ENCODE measurements at regions not wholly inside any gene's neighbourhood (a gene's known extent, or its start where the extent isn't known, plus 50 kb on each side); places are given as distances from the start of the nearest gene placed in this dataset.

DNA sequence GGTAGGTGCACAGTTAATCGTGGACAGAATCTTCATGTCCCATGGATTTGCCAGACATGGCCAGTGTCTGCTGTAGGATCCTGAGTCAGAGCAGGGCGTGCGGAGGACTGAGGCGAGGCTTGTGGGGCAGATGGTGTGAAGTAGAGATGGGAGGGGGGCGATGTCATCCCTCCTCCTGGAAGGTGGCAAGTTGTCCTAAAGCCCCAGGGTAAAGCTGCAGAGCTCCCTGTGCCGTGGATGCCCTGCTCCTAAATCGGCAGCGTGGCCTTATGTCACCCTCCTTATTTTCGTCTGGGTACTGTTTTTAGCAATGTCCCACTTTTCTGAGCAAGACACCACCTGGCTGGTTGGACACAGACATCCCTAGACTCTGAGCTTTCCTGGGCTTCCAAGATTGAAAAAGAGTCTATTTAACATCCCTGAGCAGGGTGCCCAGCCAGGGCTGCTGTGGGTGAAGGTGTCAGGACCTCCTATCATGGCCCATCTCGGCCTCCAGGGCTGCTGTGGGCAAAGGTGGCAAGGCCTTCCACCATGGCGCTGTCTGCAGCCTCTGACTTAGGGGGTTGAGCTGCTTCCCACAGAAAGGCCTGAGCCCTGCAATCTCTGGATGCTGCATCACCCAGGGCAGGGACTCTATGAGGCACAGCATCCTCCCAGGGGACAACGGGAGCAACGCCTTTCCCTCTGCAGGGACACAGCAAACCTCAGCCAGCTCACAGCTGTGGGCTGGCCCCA, 145.4 kb downstream of the TTLL2 start:
- Histone ChIP-seq H3K27me3 (replicated peaks) (no peaks in the 10 kb centered on the region), H3K4me3 (ENCODE audit: low read depth, low read length) (no peak overlapping the region), H3K36me3 (replicated peaks) (no peaks in the 10 kb centered on the region), H3K27ac (no peak overlapping the region)
- DNase-seq = no peak
- no peak for TF ChIP-seq CTCF (IDR thresholded peaks at IDR 0.05; ENCODE audit: low read depth, low read length, missing control alignments)
- in situ Hi-C loops (cut with HindIII; ENCODE audit: low pct_ligation_motif_present, low sequenced_read_pairs) = no loop called here

DNA sequence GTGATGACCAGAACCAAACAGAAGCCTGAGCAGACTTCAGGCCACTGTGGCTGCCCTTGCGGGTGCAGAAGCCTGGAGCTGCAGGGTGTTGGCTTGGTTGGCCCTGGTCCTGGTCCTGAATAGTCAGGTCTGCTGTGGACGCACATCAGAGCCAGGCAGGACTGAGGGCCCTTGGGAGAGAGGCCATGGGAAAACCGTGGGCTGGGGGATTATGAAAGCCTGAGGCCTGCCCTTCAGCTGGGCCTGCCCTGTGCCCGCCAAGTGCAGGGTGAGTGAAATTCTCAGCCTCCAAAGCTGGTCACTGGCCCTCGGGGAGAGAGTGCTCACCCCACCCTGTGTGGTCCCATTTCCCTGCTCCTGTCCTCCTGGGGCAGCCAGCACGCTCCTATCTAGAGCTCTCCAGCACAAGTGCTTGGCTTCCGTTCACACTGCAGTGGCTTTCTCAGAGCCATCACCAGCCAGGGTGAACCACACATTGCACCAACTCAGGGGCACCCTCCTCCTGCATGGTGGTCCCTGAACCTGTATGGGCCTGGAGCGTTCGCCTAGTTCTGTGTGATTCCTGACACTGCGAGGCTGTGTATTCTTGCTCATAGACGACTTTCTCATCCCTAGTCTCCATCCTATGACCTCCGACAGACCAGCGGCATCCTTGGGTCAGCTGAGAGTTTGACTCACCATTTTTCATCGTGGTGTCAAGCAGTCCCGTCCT, 146.1 kb downstream of the TTLL2 start:
- H3K4me3 ChIP-seq (ENCODE audit: low read depth, low read length) = no peak overlapping the region
- TF ChIP-seq CTCF (IDR thresholded peaks at IDR 0.05; ENCODE audit: low read depth, low read length, missing control alignments) = no peak
- H3K36me3 ChIP-seq (replicated peaks) = no peaks in the 10 kb centered on the region
- no peaks in the 10 kb centered on the region for H3K27me3 ChIP-seq (replicated peaks)
- in situ Hi-C loops (cut with HindIII; ENCODE audit: low pct_ligation_motif_present, low sequenced_read_pairs) = no loop called here
- no peak overlapping the region for H3K27ac ChIP-seq
- no peak for DNase-seq

DNA sequence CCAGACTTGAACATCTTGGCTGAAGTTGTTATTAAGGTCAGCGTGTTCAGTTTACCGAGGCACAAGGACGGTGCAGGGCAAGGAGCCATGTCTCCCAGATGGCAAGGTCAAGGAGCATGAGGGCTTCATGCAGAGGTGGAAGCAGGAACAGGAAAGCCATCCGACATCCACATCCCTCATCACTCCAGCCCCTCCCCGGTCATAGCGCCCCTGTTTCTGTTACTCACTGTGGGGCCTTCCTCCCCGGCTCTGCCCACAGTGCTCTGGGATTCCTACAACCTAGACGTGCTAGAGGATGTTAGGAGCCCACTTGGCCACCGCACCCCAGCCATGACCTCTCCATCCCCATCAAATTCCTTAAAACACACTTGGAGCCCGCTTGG, 146.7 kb downstream of the TTLL2 start:
- in situ Hi-C loops (cut with HindIII; ENCODE audit: low pct_ligation_motif_present, low sequenced_read_pairs) = no loop called here
- no peak for DNase-seq
- no peaks in the 10 kb centered on the region for H3K27me3 ChIP-seq (replicated peaks)
- no peak overlapping the region for H3K4me3 ChIP-seq (ENCODE audit: low read depth, low read length)
- no peak for TF ChIP-seq CTCF (IDR thresholded peaks at IDR 0.05; ENCODE audit: low read depth, low read length, missing control alignments)
- H3K27ac ChIP-seq = no peak overlapping the region
- no peaks in the 10 kb centered on the region for H3K36me3 ChIP-seq (replicated peaks)

DNA sequence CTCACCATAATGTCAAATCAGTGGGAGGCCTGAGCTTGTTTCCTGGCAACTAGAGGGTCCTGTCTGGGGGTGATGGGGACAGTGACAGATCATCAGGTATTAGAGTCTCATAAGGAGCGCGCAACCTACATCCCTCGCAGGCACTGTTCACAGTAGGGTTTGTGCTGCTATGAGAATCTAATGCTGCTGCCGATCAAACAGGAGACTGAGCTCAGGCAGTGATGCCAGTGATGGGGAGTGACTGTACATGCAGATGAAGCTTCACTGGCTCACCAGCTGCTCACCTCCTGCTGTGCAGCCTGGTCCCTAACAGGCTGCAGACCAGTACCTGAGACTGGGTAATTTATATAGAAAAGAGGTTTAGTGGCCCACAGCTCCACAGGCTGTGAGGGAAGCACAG, 147.3 kb downstream of the TTLL2 start:
- Histone ChIP-seq H3K36me3 (replicated peaks) (no peaks in the 10 kb centered on the region), H3K27me3 (replicated peaks) (no peaks in the 10 kb centered on the region), H3K27ac (no peak overlapping the region), H3K4me3 (ENCODE audit: low read depth, low read length) (no peak overlapping the region)
- in situ Hi-C loops (cut with HindIII; ENCODE audit: low pct_ligation_motif_present, low sequenced_read_pairs) = no loop called here
- TF ChIP-seq CTCF (IDR thresholded peaks at IDR 0.05; ENCODE audit: low read depth, low read length, missing control alignments) = no peak
- DNase-seq = no peak

DNA sequence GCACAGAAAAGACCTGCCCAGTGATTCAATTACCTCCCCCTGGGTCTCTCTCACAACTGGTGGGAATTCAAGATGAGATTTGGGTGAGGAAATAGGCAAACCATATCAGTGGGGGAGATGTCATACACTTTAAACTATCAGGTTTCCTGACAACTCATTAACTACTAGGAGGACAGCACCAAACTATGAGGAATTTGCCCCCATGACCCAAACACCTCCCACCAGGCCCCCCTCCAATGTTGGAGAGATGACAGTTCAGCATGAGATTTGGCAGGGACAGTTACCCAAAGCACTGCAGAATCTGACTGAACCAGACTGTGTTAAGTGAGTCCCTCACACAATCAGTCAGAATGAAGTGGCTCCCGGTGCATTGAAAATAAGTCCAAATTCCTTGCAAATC, 148.0 kb downstream of the TTLL2 start:
- Histone ChIP-seq H3K27ac (no peak overlapping the region), H3K36me3 (replicated peaks) (no peaks in the 10 kb centered on the region), H3K27me3 (replicated peaks) (no peaks in the 10 kb centered on the region), H3K4me3 (ENCODE audit: low read depth, low read length) (no peak overlapping the region)
- in situ Hi-C loops (cut with HindIII; ENCODE audit: low pct_ligation_motif_present, low sequenced_read_pairs) = no loop called here
- DNase-seq = no peak
- no peak for TF ChIP-seq CTCF (IDR thresholded peaks at IDR 0.05; ENCODE audit: low read depth, low read length, missing control alignments)

Measured in brain microvascular endothelial cell (primary cell).